ENCODE measurements at regions not wholly inside any gene's neighbourhood (a gene's known extent, or its start where the extent isn't known, plus 50 kb on each side); places are given as distances from the start of the nearest gene placed in this dataset.
"Not testable (repeated sequence)": the region's sequence is repeated elsewhere in the genome, so short reads cannot be mapped to it uniquely, and the experiment has no call there.

DNA sequence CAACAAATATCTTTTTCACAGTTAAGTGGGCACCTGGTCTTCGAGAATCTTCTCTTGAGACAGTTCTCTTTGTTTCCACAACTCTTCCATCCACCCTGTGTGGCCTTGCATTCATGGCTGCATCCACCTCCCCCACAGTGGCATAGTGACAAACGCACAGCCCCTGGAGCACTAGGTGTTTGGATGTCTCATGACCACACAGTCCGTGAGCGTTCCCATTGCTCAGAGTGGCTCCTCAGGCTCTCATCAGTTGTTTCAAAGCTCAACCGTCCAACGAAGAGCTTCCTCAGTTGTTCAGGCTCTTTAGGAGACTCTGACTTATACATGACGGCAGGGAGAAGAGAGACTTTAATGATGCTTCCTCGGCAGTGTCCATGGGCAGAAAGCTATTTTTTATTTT is 191.6 kb downstream of the CDRT15L2 start:
- no peak for DNase-seq

DNA sequence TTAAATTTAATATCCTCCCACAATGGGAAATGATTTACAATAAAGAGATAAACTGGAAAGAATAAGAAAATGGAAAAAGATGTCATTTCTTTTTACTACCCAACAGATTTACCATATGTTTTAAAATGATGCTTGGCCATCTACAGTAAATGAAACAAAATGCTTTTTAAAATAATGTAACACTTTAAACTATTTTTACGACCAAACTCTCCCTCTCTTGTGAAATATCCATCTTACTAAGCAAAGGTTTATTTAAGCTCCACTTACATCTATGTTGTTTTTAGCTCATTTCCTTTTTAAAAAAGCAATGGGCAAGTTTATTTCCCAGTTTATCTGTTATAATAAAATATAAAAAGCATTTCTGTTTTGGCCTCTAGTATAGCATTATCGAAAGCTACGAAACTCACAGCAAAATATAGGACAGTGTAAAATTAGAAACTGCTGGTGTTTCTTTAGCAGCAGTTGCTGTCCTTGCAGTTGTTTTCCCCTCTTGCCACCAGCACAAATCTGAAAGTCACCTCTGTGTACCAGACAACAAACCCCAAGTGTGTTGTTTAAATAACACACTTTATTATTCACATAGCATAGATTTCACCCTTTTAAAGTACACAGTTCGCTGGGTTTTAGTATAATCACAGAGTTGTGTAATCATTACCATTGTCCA is 195.1 kb downstream of the CDRT15L2 start:
- DNase-seq = no peak

DNA sequence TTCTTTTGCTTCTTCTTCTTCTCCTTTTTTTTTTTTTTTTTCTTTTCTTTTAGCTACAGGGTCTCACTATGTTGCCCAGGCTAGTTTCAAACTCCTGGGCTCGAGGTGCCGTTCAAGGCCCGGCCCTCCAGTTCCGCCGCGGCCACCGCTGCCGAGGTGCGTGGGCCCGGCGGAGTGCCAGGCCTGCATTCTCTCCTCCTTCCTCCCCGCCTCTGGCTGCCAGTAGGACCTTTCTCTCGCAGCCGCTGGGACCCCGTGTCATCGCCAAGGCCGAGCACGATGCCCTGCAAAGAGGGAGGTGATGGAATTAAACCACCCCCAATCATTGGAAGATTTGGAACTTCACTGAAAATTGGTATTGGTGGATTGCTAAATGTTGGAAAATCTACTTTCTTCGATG is 195.8 kb downstream of the CDRT15L2 start:
- DNase-seq = no peak

DNA sequence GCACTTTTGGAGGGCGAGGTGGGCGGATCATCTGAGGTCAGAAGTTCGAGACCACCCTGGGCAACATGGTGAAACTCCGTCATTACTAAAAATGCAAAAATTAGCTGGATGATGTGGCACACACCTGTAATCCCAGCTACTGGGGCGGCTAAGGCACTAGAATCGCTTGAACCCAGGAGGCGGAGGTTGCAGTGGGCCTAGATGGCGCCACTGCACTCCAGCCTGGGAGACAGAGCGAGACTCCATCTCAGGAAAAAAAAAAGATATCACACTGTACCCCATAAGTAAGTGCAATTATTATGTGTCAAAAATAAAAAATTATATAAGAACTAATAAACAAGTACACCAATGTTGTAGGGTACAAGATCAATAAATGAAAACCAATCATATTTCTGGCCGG is 200.0 kb downstream of the CDRT15L2 start:
- no peak for DNase-seq

DNA sequence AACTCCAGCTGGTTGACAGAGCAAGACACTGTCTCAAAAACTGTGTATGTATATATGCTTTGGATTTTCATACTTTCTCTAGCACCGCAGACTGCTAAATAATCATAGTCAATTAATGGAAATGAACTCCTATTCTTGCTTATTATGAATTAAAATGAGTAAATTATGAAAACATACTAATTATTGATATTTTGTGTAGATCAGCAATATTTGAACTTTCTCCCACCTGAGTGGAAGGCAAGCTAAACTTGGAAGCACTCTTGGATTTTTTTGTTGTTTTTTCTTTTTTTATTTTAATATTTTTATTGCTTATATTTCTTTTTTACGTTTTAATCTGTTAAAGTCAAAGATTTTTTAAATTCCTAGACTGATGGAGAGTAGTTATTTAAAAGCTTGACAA is 201.7 kb downstream of the CDRT15L2 start:
- no peak for DNase-seq

DNA sequence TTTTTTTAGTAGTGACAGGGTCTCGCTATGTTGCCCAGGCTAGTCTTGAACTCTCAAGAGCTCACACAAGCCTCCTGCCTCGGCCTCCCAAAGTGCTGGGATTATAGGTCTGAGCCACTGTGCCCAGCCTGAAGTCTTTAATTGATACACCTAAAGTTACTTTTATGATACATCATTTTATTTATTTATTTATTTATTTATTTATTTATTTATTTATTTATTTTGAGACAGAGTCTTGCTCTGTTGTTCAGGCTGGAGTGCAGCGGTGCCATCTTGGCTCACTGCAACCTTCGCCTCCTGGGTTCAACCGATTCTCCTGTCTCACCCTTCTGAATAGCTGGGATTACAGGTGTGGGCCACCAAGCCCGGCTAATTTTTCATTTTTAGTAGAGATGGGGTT is 202.3 kb downstream of the CDRT15L2 start:
- DNase-seq = not testable (repeated sequence)

DNA sequence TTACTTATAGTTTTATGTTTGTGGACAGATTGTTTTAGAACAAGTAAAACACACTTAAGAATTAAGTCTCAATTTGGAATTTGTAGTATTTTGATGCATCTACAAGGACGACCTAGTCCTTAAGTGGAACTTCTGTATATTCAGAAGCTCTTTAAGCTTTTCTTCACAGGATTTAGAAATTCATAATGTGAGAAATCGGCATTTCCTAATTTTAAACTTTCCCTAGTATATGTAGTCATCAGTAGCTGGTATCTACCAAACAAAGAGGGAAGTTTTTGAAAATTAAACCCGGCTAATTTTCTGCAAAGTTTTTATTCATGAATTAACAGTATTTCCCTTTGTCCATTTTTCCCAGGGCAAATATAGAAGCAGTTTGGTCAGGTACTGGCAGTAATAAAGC is 203.6 kb downstream of the CDRT15L2 start:
- DNase-seq = no peak

DNA sequence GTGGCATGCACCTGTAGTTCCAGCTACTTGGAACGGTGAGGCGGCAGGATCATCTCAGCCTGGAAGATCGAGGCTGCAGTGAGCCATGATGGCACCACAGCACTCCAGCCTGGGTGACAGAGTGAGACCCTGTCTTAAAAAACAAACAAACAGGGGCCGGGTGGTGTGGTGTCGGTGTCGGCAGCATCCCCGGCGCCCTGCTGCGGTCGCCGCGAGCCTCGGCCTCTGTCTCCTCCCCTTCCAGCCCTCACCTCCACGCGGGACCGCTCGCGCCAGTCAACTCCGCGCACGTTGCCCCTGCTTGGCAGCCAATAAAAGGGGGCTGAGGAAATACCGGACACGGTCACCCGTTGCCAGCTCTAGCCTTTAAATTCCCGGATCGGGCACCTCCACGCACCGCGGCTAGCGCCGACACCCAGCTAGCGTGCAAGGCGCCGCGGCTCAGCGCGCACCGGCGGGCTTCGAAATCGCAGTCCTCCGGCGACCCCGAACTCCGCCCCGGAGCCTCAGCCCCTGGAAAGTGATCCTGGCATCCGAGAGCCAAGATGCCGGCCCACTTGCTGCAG is 204.7 kb downstream of the CDRT15L2 start:
- DNase-seq = no peak

DNA sequence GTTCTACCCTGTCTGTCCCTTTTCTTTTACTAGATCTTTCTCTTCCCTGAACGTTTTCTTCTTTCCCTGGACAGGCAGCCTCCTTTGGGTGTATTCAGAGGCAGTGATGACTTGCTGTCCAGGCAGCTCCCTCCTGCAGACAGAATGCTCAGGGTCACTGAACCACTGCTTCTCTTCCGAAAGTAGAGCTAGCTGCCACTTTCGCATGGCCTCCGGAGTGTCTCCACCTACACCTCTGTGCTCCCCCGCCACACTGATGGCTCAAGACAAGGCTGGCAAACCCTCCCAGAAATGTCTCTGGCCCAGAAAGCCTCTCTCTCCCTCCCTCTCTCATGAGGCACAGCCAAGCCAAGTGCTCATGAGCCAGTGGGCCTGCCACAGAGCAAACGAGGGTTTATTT is 207.8 kb downstream of the CDRT15L2 start:
- no peak for DNase-seq

DNA sequence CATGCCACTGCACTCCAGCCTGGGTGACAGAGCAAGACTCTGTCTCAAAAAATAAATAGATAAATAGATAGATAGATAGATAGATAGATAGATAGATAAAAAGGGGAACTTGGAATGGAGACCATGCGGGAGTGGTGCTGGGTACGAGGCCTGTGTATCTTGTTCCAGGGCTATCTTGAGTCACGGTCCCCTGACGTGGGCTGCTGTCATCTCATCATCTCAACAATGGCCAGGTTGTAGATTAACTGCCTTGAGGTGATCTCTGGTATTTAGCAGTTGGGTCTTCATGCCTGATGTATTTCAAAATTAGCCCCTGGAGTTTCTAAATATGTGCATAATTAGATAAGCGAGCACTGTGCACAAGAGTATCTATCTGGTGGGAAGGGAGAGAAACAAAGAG is 212.1 kb downstream of the CDRT15L2 start:
- no peak for DNase-seq

DNA sequence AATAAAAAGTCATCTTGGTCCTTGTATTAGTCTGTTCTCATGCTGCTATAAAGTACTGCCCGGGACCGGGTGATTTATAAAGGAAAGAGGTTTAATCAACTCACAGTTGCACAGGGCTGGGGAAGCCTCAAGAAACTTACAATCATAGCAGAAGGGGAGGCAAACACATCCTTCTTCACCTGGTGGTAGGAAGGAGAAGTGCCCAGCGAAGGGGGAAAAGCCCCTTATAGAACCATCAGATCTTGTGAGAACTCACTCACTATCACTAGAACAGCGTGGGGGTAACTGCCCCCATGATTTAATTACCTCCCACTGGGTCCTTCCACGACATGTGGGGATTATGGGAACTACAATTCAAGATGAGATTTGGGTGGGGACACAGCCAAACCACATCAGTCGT is 215.0 kb downstream of the CDRT15L2 start:
- DNase-seq = not testable (repeated sequence)

DNA sequence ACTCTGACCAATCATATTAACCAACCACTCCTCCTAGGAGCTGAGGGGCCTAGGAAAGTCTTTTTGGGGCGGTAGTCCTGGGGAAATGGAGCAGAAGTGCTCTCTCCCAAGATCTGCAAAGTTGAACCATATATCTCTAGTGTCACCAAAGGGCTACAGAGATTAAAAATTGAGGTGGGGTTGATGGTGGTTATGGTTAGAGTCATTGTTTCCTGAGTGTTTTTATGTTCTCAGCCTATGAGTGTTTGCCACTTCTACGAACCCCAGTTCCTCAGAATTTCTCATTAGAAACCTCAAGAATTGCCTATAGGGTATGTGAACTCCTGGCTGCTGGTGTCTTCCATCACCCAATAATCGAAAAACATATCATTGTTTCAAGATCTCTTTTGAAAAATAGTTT is 217.8 kb downstream of the CDRT15L2 start:
- no peak for DNase-seq

DNA sequence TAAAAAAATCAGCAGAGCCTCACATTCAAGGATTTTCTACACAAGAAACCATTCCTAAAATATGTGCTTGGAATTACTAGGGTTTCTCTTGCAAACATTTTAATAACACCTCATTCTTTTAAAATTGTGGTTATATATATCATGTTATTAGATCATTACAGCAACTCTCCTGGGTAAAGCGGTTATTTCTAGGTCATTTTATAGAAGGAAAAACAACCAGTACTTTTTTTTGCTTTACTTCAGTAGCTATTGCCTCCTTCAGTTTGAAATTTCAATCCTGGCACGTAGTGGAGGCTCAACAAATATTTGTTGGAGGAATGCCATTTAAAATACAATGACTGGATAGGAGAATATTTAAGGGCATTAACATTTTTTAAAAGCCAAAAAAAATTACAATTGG is 220.6 kb downstream of the CDRT15L2 start:
- DNase-seq = no peak

DNA sequence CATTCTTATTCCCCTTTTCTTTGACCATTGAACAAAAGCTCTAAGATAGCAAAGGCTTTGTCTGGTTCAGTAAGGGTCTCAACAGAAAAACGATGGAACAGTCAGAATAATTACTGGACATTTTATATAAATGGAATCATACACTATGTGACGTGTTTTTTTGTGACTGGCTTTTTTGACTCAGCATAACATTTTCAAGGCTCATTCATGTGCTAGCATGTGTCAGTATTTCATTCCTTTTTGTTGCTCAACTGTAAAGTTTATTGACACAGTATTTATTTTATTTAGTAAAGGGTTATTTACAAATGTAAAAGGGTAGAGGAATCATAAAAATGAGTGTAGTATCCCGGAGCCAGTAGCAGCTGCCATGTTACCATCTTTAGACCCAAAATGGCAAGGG is 226.2 kb downstream of the CDRT15L2 start:
- no peak for DNase-seq

DNA sequence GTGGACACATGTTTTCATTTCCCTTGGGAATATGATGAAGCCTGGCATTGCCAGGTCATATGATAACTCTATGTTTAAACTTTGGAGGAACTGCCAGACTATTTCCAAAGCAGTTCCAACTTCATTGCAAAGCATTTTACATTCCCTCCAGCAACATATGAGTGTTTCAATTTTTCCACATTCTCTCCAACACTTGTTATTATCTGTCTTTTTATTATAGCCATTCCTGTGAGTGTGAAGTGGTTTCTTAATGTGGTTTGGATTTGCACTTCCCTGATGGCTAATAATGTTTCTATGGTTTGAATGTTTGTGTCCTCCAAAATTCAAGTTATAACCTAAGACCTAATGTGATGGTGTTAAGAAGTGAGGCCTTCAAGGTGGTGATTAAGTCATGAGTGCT is 228.0 kb downstream of the CDRT15L2 start:
- DNase-seq = not testable (repeated sequence)

DNA sequence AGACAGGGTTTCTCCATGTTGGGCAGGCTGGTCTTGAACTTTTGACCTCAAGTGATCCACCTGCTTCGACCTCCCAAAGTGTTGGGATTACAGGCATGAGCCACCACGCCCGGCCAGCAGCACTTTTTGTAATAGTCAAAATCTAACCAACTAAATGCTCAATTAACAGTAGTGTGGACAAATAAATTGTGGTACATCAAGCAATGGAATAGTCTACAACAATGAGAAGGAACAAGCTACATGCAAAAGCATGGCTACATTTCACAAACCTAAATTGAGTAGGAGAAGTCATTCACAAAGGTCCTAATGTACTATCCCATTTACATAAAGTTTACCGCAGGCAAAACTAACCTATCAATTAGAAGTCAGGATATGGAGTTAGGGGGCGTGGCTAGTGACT is 227.4 kb downstream of the USP22 start:
- not testable (repeated sequence) for DNase-seq

DNA sequence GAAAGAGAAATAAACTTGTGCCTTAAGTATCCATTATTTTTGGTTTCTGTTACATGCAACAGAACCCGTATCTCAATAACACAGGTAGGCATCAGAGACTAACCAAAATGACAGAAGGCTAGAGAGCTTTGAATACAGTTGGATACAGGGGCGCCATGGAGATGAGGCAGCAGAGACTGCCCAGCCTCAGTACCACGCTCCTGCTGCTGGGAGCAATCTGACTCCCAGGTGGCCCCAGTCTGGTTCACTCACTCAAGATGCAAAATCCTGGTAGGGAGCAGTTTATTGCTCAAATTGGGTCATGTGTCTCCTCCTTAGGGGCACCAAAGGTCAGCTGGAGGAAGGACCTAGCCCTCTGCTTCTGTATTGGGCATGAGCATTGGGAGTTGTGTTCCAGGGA is 218.9 kb downstream of the USP22 start:
- DNase-seq = no peak

DNA sequence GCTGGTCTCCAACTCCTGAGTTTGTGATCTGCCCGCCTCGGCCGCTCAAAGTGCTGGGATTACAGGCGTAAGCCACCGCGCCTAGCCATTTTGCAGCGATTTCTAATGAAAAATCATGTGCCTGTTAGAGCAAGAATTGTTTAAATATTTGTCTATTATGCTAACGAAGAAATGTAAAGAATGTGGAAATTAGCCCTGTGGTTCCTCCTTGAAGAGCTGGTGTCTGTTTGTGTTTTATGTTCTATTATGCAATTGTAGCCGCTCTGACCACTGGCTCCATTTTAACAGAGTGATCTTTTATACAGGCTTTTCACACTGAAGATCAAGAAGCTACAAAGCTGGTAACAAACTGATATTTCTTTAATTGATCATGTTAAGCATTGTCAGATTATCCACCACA is 217.3 kb downstream of the USP22 start:
- no peak for DNase-seq

DNA sequence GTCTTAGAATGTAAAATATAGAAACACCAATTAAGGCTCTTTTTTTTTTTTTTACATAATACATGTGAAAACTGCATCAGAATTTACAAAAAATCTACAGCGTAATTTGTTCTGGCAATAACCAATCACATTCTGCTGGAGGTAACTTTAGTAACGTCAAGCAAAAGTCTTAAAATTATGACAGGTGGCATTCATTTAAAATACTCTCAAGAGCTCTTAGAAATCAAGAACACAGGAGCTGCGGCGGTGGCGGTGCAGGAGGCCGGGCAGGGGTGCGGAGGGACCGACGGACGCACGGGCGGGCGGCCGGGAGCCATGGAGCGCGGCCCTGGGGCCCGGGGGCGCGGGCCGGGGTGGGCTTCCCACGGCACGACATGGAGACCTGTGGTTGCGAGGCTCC is 202.4 kb downstream of the USP22 start:
- not testable (repeated sequence) for DNase-seq

DNA sequence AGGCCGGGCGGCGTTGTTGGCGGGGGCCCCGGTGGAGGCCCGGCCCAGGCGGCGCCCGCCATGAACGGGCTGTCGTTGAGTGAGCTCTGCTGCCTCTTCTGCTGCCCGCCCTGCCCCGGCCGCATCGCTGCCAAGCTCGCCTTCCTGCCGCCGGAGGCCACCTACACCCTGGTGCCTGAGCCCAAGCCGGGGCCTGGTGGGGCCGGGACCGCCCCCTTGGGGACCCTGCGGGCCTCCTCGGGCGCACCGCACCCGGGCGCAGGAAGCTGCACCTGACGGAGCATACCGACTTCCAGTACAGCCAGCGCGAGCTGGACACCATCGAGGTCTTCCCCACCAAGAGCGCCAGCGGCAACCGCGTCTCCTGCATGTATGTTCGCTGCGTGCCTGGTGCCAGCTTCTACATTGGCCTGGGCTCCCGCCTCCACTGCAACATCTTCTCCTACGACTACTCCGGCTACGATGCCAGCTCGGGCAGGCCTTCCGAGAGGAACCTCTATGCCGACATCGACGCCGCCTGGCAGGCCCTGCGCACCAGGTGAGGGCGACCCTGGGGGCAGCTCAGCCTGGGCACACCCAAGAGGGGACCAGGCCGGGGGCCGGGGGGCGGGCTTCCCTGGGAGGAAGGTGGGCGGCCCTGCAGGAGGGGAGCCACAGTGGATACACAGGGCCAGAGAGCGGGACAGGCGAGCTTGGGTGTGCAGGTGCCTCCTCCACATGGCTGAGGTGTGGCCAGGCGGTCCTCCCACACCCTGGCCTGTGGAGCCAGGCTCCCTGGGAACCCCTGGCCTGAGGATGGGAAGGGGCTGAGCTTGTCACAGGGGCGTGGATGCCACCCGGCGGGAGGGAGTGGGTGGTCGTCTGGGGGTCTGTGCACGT is 201.6 kb downstream of the USP22 start:
- DNase-seq = not testable (repeated sequence)

DNA sequence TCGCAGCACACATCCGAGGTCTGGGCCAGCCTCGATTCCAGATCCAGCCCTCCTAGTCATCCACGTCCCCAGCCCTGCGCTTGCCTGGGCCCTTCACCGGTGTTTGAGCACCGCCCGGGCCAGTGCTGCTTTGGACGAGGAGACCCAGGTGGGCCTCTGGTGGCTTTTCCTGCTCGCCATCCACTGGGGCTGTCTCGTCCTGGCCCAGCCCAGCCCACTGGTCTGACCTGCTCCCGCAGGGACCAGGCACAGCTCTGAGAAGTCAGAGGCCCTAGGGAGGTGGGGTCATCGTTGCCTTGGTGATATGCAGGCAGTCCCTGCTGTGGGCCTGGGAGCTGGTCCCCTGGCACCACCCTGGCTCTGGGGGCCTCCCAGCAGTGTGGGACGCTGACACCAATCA is 200.8 kb downstream of the USP22 start:
- DNase-seq = not testable (repeated sequence)

DNA sequence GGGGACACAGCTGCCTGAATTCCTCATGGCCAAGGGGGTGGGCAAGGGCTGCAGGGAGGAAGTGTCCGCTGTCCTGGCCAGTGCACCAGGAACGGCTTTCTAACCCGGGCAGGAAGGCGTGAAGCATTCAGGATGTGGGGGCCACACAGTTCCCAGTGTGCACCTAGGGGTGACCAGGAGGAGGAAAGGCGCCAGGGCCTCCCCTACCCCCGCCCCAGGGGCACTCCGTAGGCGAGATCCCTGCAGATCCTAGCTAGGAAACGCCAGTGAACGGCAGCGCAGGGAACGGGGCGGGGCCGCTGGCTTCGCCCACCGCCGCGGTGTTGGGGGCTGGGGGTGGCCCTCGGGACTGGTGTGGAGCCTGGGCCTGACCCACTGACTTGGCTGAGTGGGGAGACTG is 199.6 kb downstream of the USP22 start:
- DNase-seq = not testable (repeated sequence)

DNA sequence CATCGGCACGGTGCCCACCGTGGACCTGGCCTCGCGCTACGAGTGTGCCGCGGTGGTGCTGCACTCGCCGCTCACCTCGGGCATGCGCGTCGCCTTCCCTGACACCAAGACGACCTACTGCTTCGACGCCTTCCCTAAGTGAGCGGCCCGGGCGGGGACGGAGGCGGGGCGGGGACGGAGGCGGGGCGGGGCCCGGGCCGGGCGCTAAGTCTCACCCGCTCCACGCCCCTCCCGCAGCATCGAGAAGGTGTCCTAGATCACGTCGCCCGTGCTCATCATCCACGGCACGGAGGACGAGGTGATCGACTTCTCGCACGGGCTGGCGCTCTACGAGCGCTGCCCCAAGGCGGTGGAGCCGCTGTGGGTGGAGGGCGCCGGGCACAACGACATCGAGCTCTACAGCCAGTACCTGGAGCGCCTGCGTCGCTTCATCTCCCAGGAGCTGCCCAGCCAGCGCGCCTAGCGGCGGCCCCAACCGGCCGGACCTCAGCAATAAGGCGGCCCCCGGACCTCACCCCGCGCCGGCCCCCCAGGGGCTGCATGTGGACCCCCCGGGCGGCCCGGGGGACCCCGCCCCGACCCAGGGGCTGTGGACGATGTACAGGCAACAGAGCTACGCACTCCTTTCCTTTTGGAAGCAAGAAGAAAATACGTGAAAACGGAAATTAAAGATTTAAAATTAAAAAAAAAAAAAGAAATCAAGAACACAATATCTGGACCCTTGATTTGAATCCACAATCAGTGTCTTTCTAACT is 198.8 kb downstream of the USP22 start:
- DNase-seq = not testable (repeated sequence)
